Activated CD4-positive, alpha-beta T cell treated with anti-CD3 and anti-CD28 coated beads for 36 hours (primary cell): ENCODE measurements at regions not wholly inside any gene's neighbourhood (a gene's known extent, or its start where the extent isn't known, plus 50 kb on each side); places are given as distances from the start of the nearest gene placed in this dataset.

ENCODE experiments used
- ATAC-seq: fragments of 200-7000 bp; cut with Tn5 transposase; one replicate; pipeline ENCODE4 v1.10.0; 2021; ENCODE audit warnings: mild to moderate bottlenecking, moderate library complexity
- CTCF ChIA-PET: fragments of 350-600 bp; sonication (Branson Sonifier 250); formaldehyde crosslinking; loops from one replicate; lab custom pipeline; 2021; ENCODE audit warnings: antibody characterized with exemption; lab: Charles Lee
- POLR2A ChIA-PET: fragments of 350-600 bp; sonication (Branson Sonifier 250); formaldehyde crosslinking; loops from one replicate; lab custom pipeline; 2021; ENCODE audit warnings: antibody characterized with exemption, inconsistent platforms; lab: Charles Lee
- DNase-seq: peaks from one replicate; pipeline ENCODE4 v3.0.0-alpha.2; 2020
- H3K27ac Mint-ChIP-seq: one replicate; pipeline ENCODE4 v1.8.0; 2021; ENCODE audit warnings: mixed read lengths
- H3K27me3 Mint-ChIP-seq: one replicate; pipeline ENCODE4 v1.8.0; 2021; ENCODE audit warnings: mixed read lengths
- H3K36me3 Mint-ChIP-seq: one replicate; pipeline ENCODE4 v1.8.0; 2021; ENCODE audit warnings: low read depth, mixed read lengths
- H3K4me1 Mint-ChIP-seq: one replicate; pipeline ENCODE4 v1.8.0; 2021; ENCODE audit warnings: mixed read lengths
- H3K4me3 Mint-ChIP-seq: one replicate; pipeline ENCODE4 v1.8.0; 2021; ENCODE audit warnings: mild to moderate bottlenecking, moderate library complexity, mixed read lengths
- H3K9me3 Mint-ChIP-seq: one replicate; pipeline ENCODE4 v1.8.0; 2021; ENCODE audit warnings: low read depth, mixed read lengths
- intact Hi-C, 2 experiments: fragments of 100-400 bp; cut with DNase I in 1 of 2; cut with micrococcal nuclease in 1 of 2; formaldehyde crosslinking; loops; one replicate each; pipeline versions ENCODE4 v1.14.2 to v1.15.1; 2022 to 2024; cut with DNase I, micrococcal nuclease

- ChIA-PET POLR2A (no interaction called here), CTCF (interaction anchor here (0.6 kb wide), 1 partner anchor 280 kb away, joined by 3 read pairs; no protein-coding TSS in a partner anchor)
- Mint-ChIP-seq H3K27me3 (peaks cover 6% of the 10 kb centered on the region), H3K36me3 (no peaks in the 10 kb centered on the region), H3K27ac (no peak overlapping the region), H3K4me3 (no peak overlapping the region), H3K9me3 (no peaks in the 10 kb centered on the region), H3K4me1 (no peaks in the 10 kb centered on the region)
- intact Hi-C loops = no loop called here
- ATAC-seq (no peak), DNase-seq (no peak)
These were observed 77.1 kb upstream of the UNC5B start for GRCh38 chr10:71135236-71135635.

GRCh38 chr10:71136036-71136721 lies 76.2 kb upstream of the UNC5B start:
- no peak overlapping the region for H3K27ac Mint-ChIP-seq
- POLR2A ChIA-PET = no interaction called here
- peaks cover 3% of the 10 kb centered on the region for H3K27me3 Mint-ChIP-seq
- no peak overlapping the region for H3K4me3 Mint-ChIP-seq
- no peaks in the 10 kb centered on the region for H3K4me1 Mint-ChIP-seq
- no peak for DNase-seq
- CTCF ChIA-PET = no interaction called here
- no peaks in the 10 kb centered on the region for H3K9me3 Mint-ChIP-seq
- intact Hi-C loops = no loop called here
- ATAC-seq = no peak
- H3K36me3 Mint-ChIP-seq = no peaks in the 10 kb centered on the region

- H3K27me3 Mint-ChIP-seq = peaks cover 3% of the 10 kb centered on the region
- ChIA-PET POLR2A (no interaction called here), CTCF (interaction anchor here (0.9 kb wide), 1 partner anchor 32 kb away, joined by 3 read pairs; no protein-coding TSS in a partner anchor)
- H3K36me3 Mint-ChIP-seq = no peaks in the 10 kb centered on the region
- ATAC-seq = no peak
- H3K9me3 Mint-ChIP-seq = no peaks in the 10 kb centered on the region
- intact Hi-C loops = no loop called here
- no peak overlapping the region for H3K4me3 Mint-ChIP-seq
- no peak for DNase-seq
- no peak overlapping the region for H3K27ac Mint-ChIP-seq
- H3K4me1 Mint-ChIP-seq = no peaks in the 10 kb centered on the region
These were observed 74.7 kb upstream of the UNC5B start for GRCh38 chr10:71137701-71138100.

GRCh38 chr10:71138166-71138830 lies 74.1 kb upstream of the UNC5B start:
- ATAC-seq (no peak), DNase-seq (no peak)
- Mint-ChIP-seq H3K4me3 (no peak overlapping the region), H3K4me1 (no peaks in the 10 kb centered on the region), H3K36me3 (no peaks in the 10 kb centered on the region), H3K27ac (no peak overlapping the region), H3K9me3 (no peaks in the 10 kb centered on the region), H3K27me3 (peaks cover 3% of the 10 kb centered on the region)
- ChIA-PET POLR2A (no interaction called here), CTCF (interaction anchor here (0.9 kb wide), 1 partner anchor 32 kb away, joined by 3 read pairs; no protein-coding TSS in a partner anchor)
- intact Hi-C loops = no loop called here

- ChIA-PET POLR2A (no interaction called here), CTCF (interaction anchor here (1.3 to 1.6 kb wide), 2 partner anchors 11 to 12 kb away, joined by 3 to 6 read pairs; no protein-coding TSS in a partner anchor)
- intact Hi-C loops = no loop called here
- DNase-seq (no peak), ATAC-seq (no peak)
- Mint-ChIP-seq H3K27me3 (peaks cover 3% of the 10 kb centered on the region), H3K4me3 (no peak overlapping the region), H3K4me1 (no peaks in the 10 kb centered on the region), H3K27ac (no peak overlapping the region), H3K9me3 (no peaks in the 10 kb centered on the region), H3K36me3 (no peaks in the 10 kb centered on the region)
These were observed 70.8 kb upstream of the UNC5B start for GRCh38 chr10:71141528-71141927.

GRCh38 chr10:71143170-71143569 lies 69.2 kb upstream of the UNC5B start:
- ChIA-PET CTCF (interaction anchor here (0.5 kb wide), 1 partner anchor 410 kb away, joined by 3 read pairs; no protein-coding TSS in a partner anchor), POLR2A (no interaction called here)
- Mint-ChIP-seq H3K27me3 (peaks cover 3% of the 10 kb centered on the region), H3K4me1 (no peaks in the 10 kb centered on the region), H3K27ac (no peak overlapping the region), H3K36me3 (no peaks in the 10 kb centered on the region), H3K9me3 (no peaks in the 10 kb centered on the region), H3K4me3 (no peak overlapping the region)
- DNase-seq (no peak), ATAC-seq (no peak)
- intact Hi-C loops = no loop called here

- H3K27ac Mint-ChIP-seq = no peak overlapping the region
- peaks cover 3% of the 10 kb centered on the region for H3K27me3 Mint-ChIP-seq
- H3K4me3 Mint-ChIP-seq = no peak overlapping the region
- H3K36me3 Mint-ChIP-seq = no peaks in the 10 kb centered on the region
- ChIA-PET CTCF (no interaction called here), POLR2A (no interaction called here)
- H3K9me3 Mint-ChIP-seq = no peaks in the 10 kb centered on the region
- no peaks in the 10 kb centered on the region for H3K4me1 Mint-ChIP-seq
- DNase-seq = no peak
- intact Hi-C loops = no loop called here
- ATAC-seq = no peak
These were observed 68.8 kb upstream of the UNC5B start for GRCh38 chr10:71143610-71144009.

GRCh38 chr10:71144824-71145223 lies 67.5 kb upstream of the UNC5B start:
- DNase-seq = no peak
- CTCF ChIA-PET = no interaction called here
- no peaks in the 10 kb centered on the region for H3K9me3 Mint-ChIP-seq

GRCh38 chr10:71145352-71145945 lies 66.9 kb upstream of the UNC5B start:
- Mint-ChIP-seq H3K4me3 (no peak overlapping the region), H3K27me3 (no peaks in the 10 kb centered on the region), H3K9me3 (no peaks in the 10 kb centered on the region), H3K27ac (no peak overlapping the region), H3K36me3 (no peaks in the 10 kb centered on the region), H3K4me1 (no peaks in the 10 kb centered on the region)
- POLR2A ChIA-PET = no interaction called here
- intact Hi-C loops = no loop called here
- CTCF ChIA-PET = no interaction called here
- ATAC-seq (no peak), DNase-seq (no peak)

More at GRCh38 chr10:71144824-71145223, 67.5 kb upstream of the UNC5B start:
- intact Hi-C loops = no loop called here
- no peak overlapping the region for H3K27ac Mint-ChIP-seq
- no peaks in the 10 kb centered on the region for H3K36me3 Mint-ChIP-seq
- no peak overlapping the region for H3K4me3 Mint-ChIP-seq
- no peaks in the 10 kb centered on the region for H3K27me3 Mint-ChIP-seq
- H3K4me1 Mint-ChIP-seq = no peaks in the 10 kb centered on the region
- POLR2A ChIA-PET = no interaction called here
- no peak for ATAC-seq

GRCh38 chr10:71150796-71151195 lies 61.6 kb upstream of the UNC5B start:
- Mint-ChIP-seq H3K9me3 (no peaks in the 10 kb centered on the region), H3K4me3 (no peak overlapping the region), H3K27ac (no peak overlapping the region), H3K4me1 (no peaks in the 10 kb centered on the region), H3K36me3 (no peaks in the 10 kb centered on the region), H3K27me3 (no peaks in the 10 kb centered on the region)
- POLR2A ChIA-PET = no interaction called here
- DNase-seq (no peak), ATAC-seq (no peak)
- CTCF ChIA-PET = no interaction called here
- intact Hi-C loops = no loop called here

- Mint-ChIP-seq H3K36me3 (no peaks in the 10 kb centered on the region), H3K9me3 (no peaks in the 10 kb centered on the region), H3K4me1 (no peaks in the 10 kb centered on the region), H3K4me3 (no peak overlapping the region), H3K27me3 (no peaks in the 10 kb centered on the region), H3K27ac (no peak overlapping the region)
- ChIA-PET CTCF (no interaction called here), POLR2A (no interaction called here)
- DNase-seq = no peak
- no peak for ATAC-seq
- intact Hi-C loops = no loop called here
These were observed 60.3 kb upstream of the UNC5B start for GRCh38 chr10:71152043-71152442.

- no peak for DNase-seq
- H3K36me3 Mint-ChIP-seq = no peaks in the 10 kb centered on the region
- intact Hi-C loops = no loop called here
- H3K4me1 Mint-ChIP-seq = no peaks in the 10 kb centered on the region
- H3K27me3 Mint-ChIP-seq = no peaks in the 10 kb centered on the region
- H3K4me3 Mint-ChIP-seq = no peak overlapping the region
- H3K9me3 Mint-ChIP-seq = no peaks in the 10 kb centered on the region
- no peak for ATAC-seq
- no peak overlapping the region for H3K27ac Mint-ChIP-seq
- ChIA-PET POLR2A (no interaction called here), CTCF (no interaction called here)
These were observed 55.9 kb upstream of the UNC5B start for GRCh38 chr10:71156436-71156835.
